HepG2 (cell line): ENCODE measurements at regions not wholly inside any gene's neighbourhood (a gene's known extent, or its start where the extent isn't known, plus 50 kb on each side); places are given as distances from the start of the nearest gene placed in this dataset.

Source experiments
- ATAC-seq: fragments of 200-7000 bp; cut with Tn5 transposase; 3 replicates; pipeline ENCODE4 v1.9.1; 2020; ENCODE audit warnings: mild to moderate bottlenecking, moderate library complexity
- BruUV-seq: library from RNA; stranded (reverse); fragments of 400-500 nt; replicated peaks from 2 replicates; lab custom pipeline; 2021; lab: Mats Ljungman, UMichigan
- CTCF ChIA-PET: fragments of 300-600 bp; formaldehyde crosslinking; extraction: SDS; loops from one replicate; lab custom pipeline; 2021; ENCODE audit warnings: low total read pairs, inconsistent platforms, low intra/inter-chr PET ratio; lab: Yijun Ruan, JAX
- POLR2A ChIA-PET: fragments of 350-600 bp; sonication (Branson Sonifier 250); formaldehyde crosslinking; loops from one replicate; lab custom pipeline; 2020; ENCODE audit warnings: antibody characterized with exemption, inconsistent platforms; lab: Yijun Ruan, JAX
- DNase-seq: peaks from one replicate; pipeline ENCODE4 v3.0.0-alpha.2; 2015; ENCODE audit warnings: low spot score
- FAIRE-seq: peaks from 3 replicates; lab custom pipeline; 2011; peaks lifted over from hg19 to GRCh38; lab: Jason Lieb, UNC
- H2AFZ ChIP-seq: one replicate; pipeline ENCODE4 v1.6.1; 2011; ENCODE audit warnings: low read length, inconsistent platforms
- H3K27ac ChIP-seq: fragments of 300-600 bp; 3 replicates; pipeline ENCODE4 v1.8.0; 2011; ENCODE audit warnings: mixed run types, mild to moderate bottlenecking, mixed read lengths, low read length, inconsistent platforms; ENCODE audit not compliant: insufficient read depth; ENCODE audit errors: extremely low read length
- H3K27me3 ChIP-seq, 2 experiments: fragments of 200-600 bp in 1 of 2; 2 replicates in 1 of 2; 3 replicates in 1 of 2; pipeline versions ENCODE4 v1.6.0 to v1.8.0; 2011; ENCODE audit warnings: low read length in 2 of 2, mild to moderate bottlenecking in 2 of 2, moderate library complexity in 2 of 2, inconsistent platforms in 1 of 2; ENCODE audit not compliant: insufficient read depth in 2 of 2, control insufficient read depth in 1 of 2
- H3K36me3 ChIP-seq, 2 experiments: fragments of 200-600 bp in 1 of 2; replicated peaks in 1 of 2; 2 replicates in 1 of 2; 3 replicates in 1 of 2; pipeline versions ENCODE4 v1.5.1 to v1.8.0; 2011; ENCODE audit warnings: low read length in 2 of 2, inconsistent platforms in 1 of 2; ENCODE audit not compliant: insufficient read depth in 2 of 2, control insufficient read depth in 1 of 2
- H3K4me1 ChIP-seq: 2 replicates; pipeline ENCODE4 v1.5.1; 2012; ENCODE audit warnings: low read length, inconsistent platforms; ENCODE audit not compliant: insufficient read depth
- H3K4me2 ChIP-seq: 2 replicates; pipeline ENCODE4 v1.6.0; 2011; ENCODE audit warnings: low read depth, low read length, inconsistent platforms
- H3K4me3 ChIP-seq, 3 experiments: fragments of 200-600 bp in 1 of 3; sonication (generic), shearing (Covaris generic) in 1 of 3; replicated peaks in 1 of 3; 2 replicates each; pipeline ENCODE4 v1.5.1; 2011 to 2016; ENCODE audit warnings: low read length in 3 of 3, inconsistent platforms in 2 of 3, low read depth in 2 of 3, mild to moderate bottlenecking in 2 of 3, control low read depth in 1 of 3, mixed read lengths in 1 of 3; ENCODE audit not compliant: insufficient read depth in 1 of 3
- H3K79me2 ChIP-seq: one replicate; pipeline ENCODE4 v1.6.1; 2011; ENCODE audit warnings: low read length, inconsistent platforms; ENCODE audit not compliant: insufficient read depth
- H3K9ac ChIP-seq: 2 replicates; pipeline ENCODE4 v1.6.0; 2011; ENCODE audit warnings: mild to moderate bottlenecking, low read depth, low read length, inconsistent platforms; ENCODE audit not compliant: insufficient read depth
- H3K9me3 ChIP-seq: 2 replicates; pipeline ENCODE4 v1.5.1; 2012; ENCODE audit warnings: mild to moderate bottlenecking, low read length
- H4K20me1 ChIP-seq: 2 replicates; pipeline ENCODE4 v1.6.0; 2011; ENCODE audit warnings: inconsistent platforms, mild to moderate bottlenecking, low read length, moderate library complexity; ENCODE audit not compliant: insufficient read depth
- CBFB ChIP-seq: sonication (generic); formaldehyde crosslinking; IDR thresholded peaks from 2 replicates; pipeline ENCODE4 v1.4.0; 2020; ENCODE audit warnings: missing genetic modification reagents
- MEIS2 ChIP-seq: sonication (generic); formaldehyde crosslinking; IDR thresholded peaks from 2 replicates; pipeline ENCODE4 v1.9.0; 2021; ENCODE audit warnings: mild to moderate bottlenecking, missing genetic modification reagents
- MIXL1 ChIP-seq: IDR thresholded peaks from 2 replicates; pipeline ENCODE4 v1.6.1; 2016
- PAWR ChIP-seq: sonication (generic); formaldehyde crosslinking; IDR thresholded peaks from 2 replicates; pipeline ENCODE4 v1.4.0; 2020; ENCODE audit warnings: missing genetic modification reagents, mild to moderate bottlenecking, borderline replicate concordance
- SMYD3 ChIP-seq: sonication (generic); formaldehyde crosslinking; IDR thresholded peaks from 2 replicates; pipeline ENCODE4 v1.8.1; 2023; ENCODE audit warnings: mild to moderate bottlenecking, missing genetic modification reagents
- SNAPC2 ChIP-seq: sonication (generic); formaldehyde crosslinking; IDR thresholded peaks from 2 replicates; pipeline ENCODE4 v1.8.1; 2022; ENCODE audit warnings: mild to moderate bottlenecking, missing genetic modification reagents
- SUZ12 ChIP-seq: fragments of 150-350 bp; IDR thresholded peaks from 2 replicates; pipeline ENCODE4 v1.6.1; 2014; ENCODE audit warnings: low read depth, low read length
- THYN1 ChIP-seq: sonication (generic); formaldehyde crosslinking; IDR thresholded peaks from 2 replicates; pipeline ENCODE4 v1.8.1; 2023; ENCODE audit warnings: low read depth, mild to moderate bottlenecking, moderate library complexity, missing genetic modification reagents, borderline replicate concordance
- ZNF343 ChIP-seq: sonication (generic); formaldehyde crosslinking; IDR thresholded peaks from 2 replicates; pipeline ENCODE4 v1.4.0; 2020; ENCODE audit warnings: mild to moderate bottlenecking, missing genetic modification reagents
- ZNF572 ChIP-seq: sonication (generic); formaldehyde crosslinking; IDR thresholded peaks from 2 replicates; pipeline ENCODE4 v1.5.1; 2020; ENCODE audit warnings: mild to moderate bottlenecking, missing genetic modification reagents
- ZNF678 ChIP-seq: sonication (generic); formaldehyde crosslinking; IDR thresholded peaks from 2 replicates; pipeline ENCODE4 v1.4.0; 2020; ENCODE audit warnings: mild to moderate bottlenecking, missing genetic modification reagents
- ZNF761 ChIP-seq: sonication (generic); formaldehyde crosslinking; conservative IDR thresholded peaks from 2 replicates; pipeline ENCODE4 v1.4.0; 2020; ENCODE audit warnings: mild to moderate bottlenecking, missing genetic modification reagents
- whole genome bisulfite sequencing: methylation state at CpG from one replicate; pipeline ENCODE4 v1.1.6; 2017; ENCODE audit warnings: low lambda C conversion rate; 5-methylcytosine and 5-hydroxymethylcytosine counted together
- in situ Hi-C: cut with HindIII; loops from 2 replicates; pipeline ENCODE4 v1.10.0; 2017; ENCODE audit warnings: low pct_unique_long_range_greater_than_20kb; ENCODE audit not compliant: extremely low pct_ligation_motif_present
- intact Hi-C: fragments of 100-400 bp; cut with micrococcal nuclease; formaldehyde crosslinking; loops from one replicate; pipeline ENCODE4 v1.10.0; 2022; ENCODE audit not compliant: unreplicated experiment
- TF ChIP-seq, protein P1 (sequence below): IDR thresholded peaks from 2 replicates; pipeline ENCODE4 v1.6.1; 2012; ENCODE audit warnings: low read length, improper control_type of control experiment
- TF ChIP-seq, protein P2 (sequence below): sonication (generic); formaldehyde crosslinking; IDR thresholded peaks from 2 replicates; pipeline ENCODE4 v1.4.0; 2020; ENCODE audit warnings: missing genetic modification reagents
- TF ChIP-seq, protein P3 (sequence below): fragments of 450-650 bp; IDR thresholded peaks from 2 replicates; pipeline ENCODE4 v1.6.1; 2017
- TF ChIP-seq, protein P4 (sequence below): sonication (generic); formaldehyde crosslinking; IDR thresholded peaks from 2 replicates; pipeline ENCODE4 v1.5.0; 2020; ENCODE audit warnings: mild to moderate bottlenecking, missing genetic modification reagents

DNA sequence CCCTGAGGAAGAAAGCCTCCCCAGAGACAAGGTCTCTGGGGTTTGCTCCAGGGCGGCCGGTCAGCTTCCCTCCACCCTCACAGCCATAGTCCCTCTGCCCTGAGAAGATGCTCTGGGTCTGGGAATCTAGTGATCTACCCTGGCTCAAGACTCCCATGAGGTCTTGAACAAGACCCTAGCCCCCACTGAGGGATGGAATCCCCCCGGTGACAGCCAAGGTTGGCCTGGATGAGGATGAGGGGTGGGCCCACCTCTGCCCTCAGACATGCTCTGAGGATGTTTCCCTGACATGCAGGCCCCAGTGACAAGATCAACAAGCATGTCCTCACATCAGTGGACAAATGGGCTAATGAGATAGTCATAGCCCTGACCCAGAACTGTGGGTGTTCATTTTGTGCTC, 138.6 kb downstream of the C5orf15 start:
- no peaks in the 10 kb centered on the region for H3K36me3 ChIP-seq
- H3K9me3 ChIP-seq: no peaks in the 10 kb centered on the region
- no peaks in the 10 kb centered on the region for H4K20me1 ChIP-seq
- ChIA-PET CTCF (no interaction called here), POLR2A (no interaction called here)
- H3K4me3 ChIP-seq: no peak overlapping the region
- no peak overlapping the region for H3K4me2 ChIP-seq
- WGBS: 66% methylated on average over 3 of the region's 3 CpGs
- in situ Hi-C loops (no loop called here), intact Hi-C loops (no loop called here)
- H3K27me3 ChIP-seq: peaks cover 0 to 6% of the 10 kb centered on the region in 2 experiments; a peak in 1 of 5 replicates
- H2AFZ ChIP-seq: no peak overlapping the region
- ATAC-seq: no peak
- no peaks in the 10 kb centered on the region for H3K79me2 ChIP-seq
- DNase-seq: no peak
- TF ChIP-seq, protein P1, sequence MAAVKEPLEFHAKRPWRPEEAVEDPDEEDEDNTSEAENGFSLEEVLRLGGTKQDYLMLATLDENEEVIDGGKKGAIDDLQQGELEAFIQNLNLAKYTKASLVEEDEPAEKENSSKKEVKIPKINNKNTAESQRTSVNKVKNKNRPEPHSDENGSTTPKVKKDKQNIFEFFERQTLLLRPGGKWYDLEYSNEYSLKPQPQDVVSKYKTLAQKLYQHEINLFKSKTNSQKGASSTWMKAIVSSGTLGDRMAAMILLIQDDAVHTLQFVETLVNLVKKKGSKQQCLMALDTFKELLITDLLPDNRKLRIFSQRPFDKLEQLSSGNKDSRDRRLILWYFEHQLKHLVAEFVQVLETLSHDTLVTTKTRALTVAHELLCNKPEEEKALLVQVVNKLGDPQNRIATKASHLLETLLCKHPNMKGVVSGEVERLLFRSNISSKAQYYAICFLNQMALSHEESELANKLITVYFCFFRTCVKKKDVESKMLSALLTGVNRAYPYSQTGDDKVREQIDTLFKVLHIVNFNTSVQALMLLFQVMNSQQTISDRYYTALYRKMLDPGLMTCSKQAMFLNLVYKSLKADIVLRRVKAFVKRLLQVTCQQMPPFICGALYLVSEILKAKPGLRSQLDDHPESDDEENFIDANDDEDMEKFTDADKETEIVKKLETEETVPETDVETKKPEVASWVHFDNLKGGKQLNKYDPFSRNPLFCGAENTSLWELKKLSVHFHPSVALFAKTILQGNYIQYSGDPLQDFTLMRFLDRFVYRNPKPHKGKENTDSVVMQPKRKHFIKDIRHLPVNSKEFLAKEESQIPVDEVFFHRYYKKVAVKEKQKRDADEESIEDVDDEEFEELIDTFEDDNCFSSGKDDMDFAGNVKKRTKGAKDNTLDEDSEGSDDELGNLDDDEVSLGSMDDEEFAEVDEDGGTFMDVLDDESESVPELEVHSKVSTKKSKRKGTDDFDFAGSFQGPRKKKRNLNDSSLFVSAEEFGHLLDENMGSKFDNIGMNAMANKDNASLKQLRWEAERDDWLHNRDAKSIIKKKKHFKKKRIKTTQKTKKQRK: no peak
- TF ChIP-seq ZNF761 (CRISPR knock-in tag) (no peak), MIXL1 (no peak), CBFB (CRISPR knock-in tag) (no peak), THYN1 (no peak), SNAPC2 (CRISPR knock-in tag) (no peak), SUZ12 (no peak), SMYD3 (CRISPR knock-in tag) (no peak), PAWR (CRISPR knock-in tag) (no peak), ZNF678 (CRISPR knock-in tag) (no peak), ZNF343 (CRISPR knock-in tag) (no peak), ZNF572 (no peak), MEIS2 (no peak)
- TF ChIP-seq, protein P2, sequence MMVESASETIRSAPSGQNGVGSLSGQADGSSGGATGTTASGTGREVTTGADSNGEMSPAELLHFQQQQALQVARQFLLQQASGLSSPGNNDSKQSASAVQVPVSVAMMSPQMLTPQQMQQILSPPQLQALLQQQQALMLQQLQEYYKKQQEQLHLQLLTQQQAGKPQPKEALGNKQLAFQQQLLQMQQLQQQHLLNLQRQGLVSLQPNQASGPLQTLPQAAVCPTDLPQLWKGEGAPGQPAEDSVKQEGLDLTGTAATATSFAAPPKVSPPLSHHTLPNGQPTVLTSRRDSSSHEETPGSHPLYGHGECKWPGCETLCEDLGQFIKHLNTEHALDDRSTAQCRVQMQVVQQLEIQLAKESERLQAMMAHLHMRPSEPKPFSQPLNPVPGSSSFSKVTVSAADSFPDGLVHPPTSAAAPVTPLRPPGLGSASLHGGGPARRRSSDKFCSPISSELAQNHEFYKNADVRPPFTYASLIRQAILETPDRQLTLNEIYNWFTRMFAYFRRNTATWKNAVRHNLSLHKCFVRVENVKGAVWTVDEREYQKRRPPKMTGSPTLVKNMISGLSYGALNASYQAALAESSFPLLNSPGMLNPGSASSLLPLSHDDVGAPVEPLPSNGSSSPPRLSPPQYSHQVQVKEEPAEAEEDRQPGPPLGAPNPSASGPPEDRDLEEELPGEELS: no peak
- TF ChIP-seq, protein P3, sequence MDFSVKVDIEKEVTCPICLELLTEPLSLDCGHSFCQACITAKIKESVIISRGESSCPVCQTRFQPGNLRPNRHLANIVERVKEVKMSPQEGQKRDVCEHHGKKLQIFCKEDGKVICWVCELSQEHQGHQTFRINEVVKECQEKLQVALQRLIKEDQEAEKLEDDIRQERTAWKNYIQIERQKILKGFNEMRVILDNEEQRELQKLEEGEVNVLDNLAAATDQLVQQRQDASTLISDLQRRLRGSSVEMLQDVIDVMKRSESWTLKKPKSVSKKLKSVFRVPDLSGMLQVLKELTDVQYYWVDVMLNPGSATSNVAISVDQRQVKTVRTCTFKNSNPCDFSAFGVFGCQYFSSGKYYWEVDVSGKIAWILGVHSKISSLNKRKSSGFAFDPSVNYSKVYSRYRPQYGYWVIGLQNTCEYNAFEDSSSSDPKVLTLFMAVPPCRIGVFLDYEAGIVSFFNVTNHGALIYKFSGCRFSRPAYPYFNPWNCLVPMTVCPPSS: no peak
- TF ChIP-seq, protein P4, sequence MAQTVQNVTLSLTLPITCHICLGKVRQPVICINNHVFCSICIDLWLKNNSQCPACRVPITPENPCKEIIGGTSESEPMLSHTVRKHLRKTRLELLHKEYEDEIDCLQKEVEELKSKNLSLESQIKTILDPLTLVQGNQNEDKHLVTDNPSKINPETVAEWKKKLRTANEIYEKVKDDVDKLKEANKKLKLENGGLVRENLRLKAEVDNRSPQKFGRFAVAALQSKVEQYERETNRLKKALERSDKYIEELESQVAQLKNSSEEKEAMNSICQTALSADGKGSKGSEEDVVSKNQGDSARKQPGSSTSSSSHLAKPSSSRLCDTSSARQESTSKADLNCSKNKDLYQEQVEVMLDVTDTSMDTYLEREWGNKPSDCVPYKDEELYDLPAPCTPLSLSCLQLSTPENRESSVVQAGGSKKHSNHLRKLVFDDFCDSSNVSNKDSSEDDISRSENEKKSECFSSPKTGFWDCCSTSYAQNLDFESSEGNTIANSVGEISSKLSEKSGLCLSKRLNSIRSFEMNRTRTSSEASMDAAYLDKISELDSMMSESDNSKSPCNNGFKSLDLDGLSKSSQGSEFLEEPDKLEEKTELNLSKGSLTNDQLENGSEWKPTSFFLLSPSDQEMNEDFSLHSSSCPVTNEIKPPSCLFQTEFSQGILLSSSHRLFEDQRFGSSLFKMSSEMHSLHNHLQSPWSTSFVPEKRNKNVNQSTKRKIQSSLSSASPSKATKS (CRISPR knock-in tag): no peak
- FAIRE-seq: no peak
- BruUV-seq: no TSS peak
- no peak overlapping the region for H3K27ac ChIP-seq
- peaks cover 5% of the 10 kb centered on the region for H3K4me1 ChIP-seq
- H3K9ac ChIP-seq: no peak overlapping the region
